Skeletal muscle satellite cell (primary cell): ENCODE measurements at regions not wholly inside any gene's neighbourhood (a gene's known extent, or its start where the extent isn't known, plus 50 kb on each side); places are given as distances from the start of the nearest gene placed in this dataset.
"Not testable (repeated sequence)": the region's sequence is repeated elsewhere in the genome, so short reads cannot be mapped to it uniquely, and the experiment has no call there.

Source experiments
- H3K27me3 ChIP-seq: 2 replicates; pipeline ENCODE4 v1.7.0; 2013; ENCODE audit warnings: low read length; ENCODE audit not compliant: control insufficient read depth, insufficient read depth
- H3K36me3 ChIP-seq: 2 replicates; pipeline ENCODE4 v1.7.0; 2013; ENCODE audit warnings: mild to moderate bottlenecking, control low read depth, low read length; ENCODE audit not compliant: insufficient read depth
- H3K4me1 ChIP-seq: 2 replicates; pipeline ENCODE4 v1.7.0; 2013; ENCODE audit warnings: low read length; ENCODE audit not compliant: control insufficient read depth, insufficient read depth
- H3K4me2 ChIP-seq: 2 replicates; pipeline ENCODE4 v1.7.0; 2013; ENCODE audit warnings: mild to moderate bottlenecking, low read length
- H3K4me3 ChIP-seq: 2 replicates; pipeline ENCODE4 v1.7.0; 2013; ENCODE audit warnings: low read length
- H3K9ac ChIP-seq: 2 replicates; pipeline ENCODE4 v1.7.0; 2013; ENCODE audit warnings: mild to moderate bottlenecking, low read depth, low read length, moderate library complexity
- H3K9me3 ChIP-seq: replicated peaks from 2 replicates; pipeline ENCODE4 v1.7.0; 2013; ENCODE audit warnings: mild to moderate bottlenecking, control low read depth, low read length

DNA sequence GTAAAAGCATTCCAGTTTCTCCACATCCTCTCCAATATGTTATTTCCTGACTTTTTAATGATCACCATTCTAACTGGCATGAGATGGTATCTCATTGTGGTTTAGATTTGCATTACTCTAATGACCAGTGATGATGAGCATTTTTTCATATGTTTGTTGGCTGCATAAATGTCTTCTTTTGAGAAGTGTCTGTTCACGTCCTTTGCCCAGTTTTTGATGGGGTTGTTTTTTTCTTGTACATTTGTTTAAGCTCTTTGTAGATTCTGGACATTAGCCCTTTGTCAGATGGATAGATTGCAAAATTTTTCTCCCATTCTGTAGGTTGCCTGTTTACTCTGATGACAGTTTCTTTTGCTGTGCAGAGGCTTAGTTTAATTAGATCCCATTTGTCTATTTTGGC, 97.7 kb downstream of the EBLN1 start:
- H3K4me2 ChIP-seq, result not testable (repeated sequence)

DNA sequence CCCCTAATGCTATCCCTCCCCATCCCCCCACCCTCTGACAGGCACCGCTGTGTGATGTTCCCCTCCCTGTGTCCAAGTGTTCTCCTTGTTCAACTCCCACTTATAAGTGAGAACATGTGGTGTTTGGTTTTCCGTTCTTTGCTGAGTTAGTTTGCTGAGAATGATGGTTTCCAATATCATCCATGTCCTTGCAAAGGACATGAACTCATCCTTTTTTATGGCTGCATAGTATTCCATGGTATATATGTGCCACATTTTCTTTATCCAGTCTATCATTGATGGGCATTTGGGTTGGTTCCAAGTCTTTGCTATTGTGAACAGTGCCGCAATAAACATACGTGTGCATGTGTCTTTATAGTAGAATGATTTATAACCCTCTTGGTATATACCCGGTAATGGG, 98.2 kb downstream of the EBLN1 start:
- not testable (repeated sequence) for H3K27me3 ChIP-seq, H3K9ac ChIP-seq, H3K9me3 ChIP-seq, H3K4me3 ChIP-seq, H3K4me1 ChIP-seq, H3K4me2 ChIP-seq, H3K36me3 ChIP-seq

More for the DNA sequence above, 97.7 kb downstream of the EBLN1 start:
- not testable (repeated sequence) for H3K4me1 ChIP-seq, H3K9me3 ChIP-seq, H3K4me3 ChIP-seq, H3K27me3 ChIP-seq, H3K36me3 ChIP-seq, H3K9ac ChIP-seq

GRCh38 chr10:22111705-22112104, 106.1 kb downstream of the EBLN1 start:
- Histone ChIP-seq H3K4me3 (no peak overlapping the region), H3K9ac (no peak overlapping the region), H3K36me3 (no peaks in the 10 kb centered on the region), H3K27me3 (peaks cover 9% of the 10 kb centered on the region), H3K4me2 (no peak overlapping the region), H3K9me3 (no peaks in the 10 kb centered on the region), H3K4me1 (no peaks in the 10 kb centered on the region)

- Histone ChIP-seq H3K4me1 (no peaks in the 10 kb centered on the region), H3K4me3 (no peak overlapping the region), H3K4me2 (no peak overlapping the region), H3K36me3 (no peaks in the 10 kb centered on the region), H3K27me3 (peaks cover 9% of the 10 kb centered on the region), H3K9ac (no peak overlapping the region), H3K9me3 (no peaks in the 10 kb centered on the region)
Observed at GRCh38 chr10:22111260-22111659, 106.6 kb downstream of the EBLN1 start.

GRCh38 chr10:22110761-22111160, 107.1 kb downstream of the EBLN1 start:
- Histone ChIP-seq H3K4me2 (no peak overlapping the region), H3K9ac (no peak overlapping the region), H3K36me3 (no peaks in the 10 kb centered on the region), H3K9me3 (no peaks in the 10 kb centered on the region), H3K4me3 (no peak overlapping the region), H3K27me3 (peaks cover 9% of the 10 kb centered on the region), H3K4me1 (no peaks in the 10 kb centered on the region)

DNA sequence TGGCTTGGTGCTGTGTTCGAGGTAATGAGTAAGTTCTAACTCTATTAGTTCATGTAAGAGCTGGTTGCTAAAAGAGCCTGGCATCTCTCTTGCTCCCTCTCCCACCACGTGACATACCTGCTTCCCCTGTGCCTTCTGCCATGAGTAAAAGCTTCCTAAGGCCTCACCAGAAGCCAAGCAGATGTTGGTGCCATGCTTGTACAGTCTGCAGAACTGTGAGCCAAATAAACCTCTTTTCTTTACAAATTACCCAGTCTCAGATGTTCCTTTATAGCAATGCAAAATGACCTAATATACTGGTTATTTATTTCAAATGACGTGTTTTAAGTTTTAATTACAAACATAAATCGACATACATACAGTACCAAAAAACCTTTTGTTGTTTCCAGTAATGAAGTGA, 101.7 kb upstream of the DNAJC1 start:
- Histone ChIP-seq H3K4me3 (no peak overlapping the region), H3K9me3 (no peaks in the 10 kb centered on the region), H3K4me1 (no peaks in the 10 kb centered on the region), H3K4me2 (no peak overlapping the region), H3K9ac (no peak overlapping the region), H3K36me3 (no peaks in the 10 kb centered on the region), H3K27me3 (no peaks in the 10 kb centered on the region)

- Histone ChIP-seq H3K27me3 (no peaks in the 10 kb centered on the region), H3K4me1 (no peaks in the 10 kb centered on the region), H3K9ac (no peak overlapping the region)
Observed at GRCh38 chr10:22103701-22104470, 100.4 kb upstream of the DNAJC1 start.

GRCh38 chr10:22097696-22098095, 94.2 kb upstream of the DNAJC1 start:
- Histone ChIP-seq H3K27me3 (no peaks in the 10 kb centered on the region), H3K4me1 (no peaks in the 10 kb centered on the region), H3K9ac (no peak overlapping the region)

More at GRCh38 chr10:22103701-22104470, 100.4 kb upstream of the DNAJC1 start:
- no peaks in the 10 kb centered on the region for H3K9me3 ChIP-seq
- no peak overlapping the region for H3K4me2 ChIP-seq
- no peaks in the 10 kb centered on the region for H3K36me3 ChIP-seq
- H3K4me3 ChIP-seq, result no peak overlapping the region

DNA sequence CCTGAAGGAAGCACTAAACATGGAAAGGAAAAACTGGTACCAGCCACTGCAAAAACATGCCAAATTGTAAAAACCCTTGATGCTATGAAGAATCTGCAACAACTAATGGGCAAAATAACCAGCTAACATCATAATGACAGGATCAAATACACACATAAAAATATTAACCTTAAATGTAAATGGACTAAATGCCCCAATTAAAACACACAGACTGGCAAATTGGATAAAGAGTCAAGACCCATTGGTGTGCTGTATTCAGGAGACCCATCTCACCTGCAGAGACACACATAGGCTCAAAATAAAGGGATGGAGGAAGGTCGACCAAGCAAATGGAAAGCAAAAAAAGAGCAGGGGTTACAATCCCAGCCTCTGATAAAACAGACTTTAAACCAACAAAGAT, 87.7 kb upstream of the DNAJC1 start:
- H3K27me3 ChIP-seq, H3K36me3 ChIP-seq, H3K4me3 ChIP-seq, H3K9me3 ChIP-seq, H3K9ac ChIP-seq, H3K4me2 ChIP-seq: not testable (repeated sequence)
- H3K4me1 ChIP-seq, result peaks cover 10% of the 10 kb centered on the region

More at GRCh38 chr10:22097696-22098095, 94.2 kb upstream of the DNAJC1 start:
- Histone ChIP-seq H3K4me2 (no peak overlapping the region), H3K36me3 (no peaks in the 10 kb centered on the region), H3K4me3 (no peak overlapping the region), H3K9me3 (no peaks in the 10 kb centered on the region)

- Histone ChIP-seq H3K4me2 (peak overlapping the region; percentile 61), H3K36me3 (no peaks in the 10 kb centered on the region), H3K27me3 (peaks cover 4% of the 10 kb centered on the region), H3K4me1 (peaks cover 10% of the 10 kb centered on the region), H3K9ac (no peak overlapping the region), H3K4me3 (no peak overlapping the region), H3K9me3 (no peaks in the 10 kb centered on the region)
Observed at GRCh38 chr10:22087402-22087738, 83.8 kb upstream of the DNAJC1 start.

- Histone ChIP-seq H3K4me1 (peaks cover 10% of the 10 kb centered on the region), H3K36me3 (no peaks in the 10 kb centered on the region), H3K9ac (peak overlapping the region; percentile 20), H3K4me2 (peak overlapping the region; percentile 61), H3K4me3 (no peak overlapping the region), H3K9me3 (no peaks in the 10 kb centered on the region), H3K27me3 (peaks cover 4% of the 10 kb centered on the region)
Observed at GRCh38 chr10:22086730-22087401, 83.3 kb upstream of the DNAJC1 start.

- H3K4me3 ChIP-seq, H3K9ac ChIP-seq, H3K36me3 ChIP-seq, H3K27me3 ChIP-seq, H3K4me2 ChIP-seq, H3K9me3 ChIP-seq, H3K4me1 ChIP-seq: not testable (repeated sequence)
Observed at GRCh38 chr10:22079921-22080320, 76.4 kb upstream of the DNAJC1 start.
